GM19035 (cell line): ENCODE measurements at regions not wholly inside any gene's neighbourhood (a gene's known extent, or its start where the extent isn't known, plus 50 kb on each side); places are given as distances from the start of the nearest gene placed in this dataset.

Experiments
- ATAC-seq: cut with Tn5 transposase; IDR thresholded peaks from one replicate; pipeline ENCODE4 v1.9.1; 2021; ENCODE audit not compliant: unreplicated experiment

DNA sequence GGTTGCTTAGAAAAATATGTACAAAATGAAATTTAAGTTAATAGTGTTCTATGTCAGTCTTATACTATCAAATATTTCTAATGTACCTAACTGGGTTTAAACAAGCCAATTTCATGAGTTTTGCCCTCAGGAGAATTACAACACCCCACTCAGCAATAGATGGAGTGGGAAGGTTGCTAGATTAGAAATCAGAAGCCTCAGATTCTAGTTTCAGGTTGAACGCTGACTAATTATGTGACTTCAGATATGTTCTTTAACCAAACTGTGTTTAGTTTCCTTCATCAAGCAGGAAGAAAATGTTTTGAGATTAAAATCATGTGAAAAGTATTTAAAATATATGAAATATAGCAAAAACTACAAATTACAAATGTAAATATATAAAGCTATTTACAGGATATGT lies 133.8 kb upstream of the KCNH7 start:
- ATAC-seq = no peak

DNA sequence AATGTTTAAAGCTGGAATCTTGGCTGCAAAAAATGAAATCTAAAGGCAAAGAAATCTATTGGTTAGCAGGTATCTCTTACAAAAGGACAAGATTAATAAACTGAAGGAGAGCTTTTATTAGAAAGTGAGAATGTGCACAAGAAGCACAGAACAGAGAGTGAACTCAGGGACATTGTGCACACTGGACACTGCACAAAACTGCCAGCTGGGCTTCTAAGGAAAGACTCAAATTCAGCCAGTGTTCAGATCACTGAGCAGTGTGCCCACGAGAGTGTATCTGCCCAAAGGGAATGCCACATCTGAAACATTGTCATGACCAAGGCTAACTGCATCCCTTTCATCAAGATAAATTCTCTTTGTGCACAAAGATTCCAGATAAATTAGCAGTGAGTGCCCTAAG lies 129.7 kb upstream of the KCNH7 start:
- no peak for ATAC-seq

DNA sequence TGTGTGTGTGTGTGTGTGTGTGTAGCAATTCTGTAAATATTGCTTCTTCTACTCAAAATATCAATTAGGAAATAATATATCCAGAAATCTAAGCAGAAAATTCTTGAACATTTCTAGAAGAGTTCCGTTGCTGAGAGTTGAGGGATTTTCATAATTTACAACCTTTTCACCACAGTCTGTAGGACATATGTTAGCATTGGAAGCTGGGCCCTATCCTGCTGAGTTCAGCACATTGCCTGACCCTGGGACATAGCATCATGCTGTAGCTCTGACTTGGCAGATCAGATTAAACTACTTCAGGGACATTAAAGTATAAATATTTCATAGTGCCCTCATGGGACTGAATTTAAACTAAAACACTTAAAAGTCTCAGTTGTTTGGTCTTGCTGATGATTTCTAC lies 129.2 kb upstream of the KCNH7 start:
- no peak for ATAC-seq

DNA sequence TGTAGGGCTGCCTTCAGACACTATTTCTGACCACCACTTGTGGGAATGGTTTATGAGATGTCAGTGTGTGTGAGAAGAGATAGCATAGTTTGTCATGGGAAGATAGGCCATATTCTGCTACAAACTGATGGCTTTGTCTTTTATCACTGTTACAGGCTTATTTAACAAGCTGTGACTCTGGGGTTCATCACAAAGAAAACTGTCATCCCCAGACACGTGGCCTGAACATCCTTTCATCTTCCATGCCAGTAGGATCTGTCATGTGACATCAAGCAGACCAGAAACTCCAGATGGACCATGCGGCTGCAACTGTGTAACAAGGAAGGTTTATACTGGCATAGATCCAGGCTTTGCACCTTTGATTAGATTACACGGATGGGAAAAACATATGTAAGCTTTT lies 128.6 kb upstream of the KCNH7 start:
- no peak for ATAC-seq

DNA sequence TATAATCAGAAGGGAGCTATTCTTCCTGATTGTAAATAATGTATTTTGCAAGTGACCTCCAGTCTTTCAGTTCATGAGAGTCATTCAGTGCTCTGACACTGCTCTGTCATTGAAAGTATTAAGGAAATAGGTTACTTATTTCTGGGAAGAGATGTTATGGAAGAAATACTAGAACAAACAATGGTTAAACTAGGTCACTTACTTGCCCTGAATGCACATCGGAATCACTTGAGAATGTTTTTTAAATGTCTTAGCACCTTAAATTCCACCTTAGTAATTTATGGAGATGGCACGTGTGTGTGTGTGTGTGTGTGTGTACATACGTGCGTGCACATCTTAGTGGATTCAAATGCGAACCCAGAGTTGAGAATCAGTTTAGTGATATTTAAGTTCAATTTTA lies 126.6 kb upstream of the KCNH7 start:
- ATAC-seq = no peak

DNA sequence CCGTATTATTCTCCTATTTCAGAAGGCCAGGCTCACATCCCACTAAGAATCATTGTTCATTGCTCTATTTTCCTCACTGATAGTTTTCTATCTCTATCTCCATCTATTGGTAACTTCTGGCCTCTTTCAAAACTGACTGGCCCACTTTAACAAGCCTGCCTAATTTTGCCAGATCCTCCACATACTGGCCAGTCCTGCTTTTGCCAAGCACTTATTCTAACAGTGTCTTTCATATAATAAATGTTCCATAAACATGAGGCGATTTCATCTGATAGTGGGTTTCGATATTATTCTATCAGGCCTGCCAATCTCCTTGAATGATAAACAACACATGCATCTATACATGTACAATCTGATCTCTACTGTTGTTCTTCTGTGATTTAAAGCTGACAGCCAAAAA lies 125.9 kb upstream of the KCNH7 start:
- no peak for ATAC-seq

DNA sequence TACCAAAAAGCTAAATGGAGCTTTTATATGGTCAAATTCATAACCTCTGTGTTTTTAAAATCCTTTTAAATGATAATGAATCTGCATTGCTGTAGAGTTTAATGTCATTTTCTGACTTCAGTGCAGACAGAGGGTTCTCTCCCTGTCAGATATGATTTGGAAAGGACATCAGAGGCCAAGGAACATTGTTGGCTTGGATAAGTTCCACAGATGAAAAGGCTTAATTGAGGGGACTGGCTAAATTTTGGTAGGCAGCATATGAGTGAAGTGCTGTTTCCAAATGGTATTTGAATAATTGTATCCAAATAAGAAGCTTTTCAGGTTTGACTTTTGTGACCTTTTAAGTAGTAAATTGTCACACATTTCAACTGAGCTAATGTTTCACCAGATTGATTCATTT lies 124.6 kb upstream of the KCNH7 start:
- no peak for ATAC-seq

DNA sequence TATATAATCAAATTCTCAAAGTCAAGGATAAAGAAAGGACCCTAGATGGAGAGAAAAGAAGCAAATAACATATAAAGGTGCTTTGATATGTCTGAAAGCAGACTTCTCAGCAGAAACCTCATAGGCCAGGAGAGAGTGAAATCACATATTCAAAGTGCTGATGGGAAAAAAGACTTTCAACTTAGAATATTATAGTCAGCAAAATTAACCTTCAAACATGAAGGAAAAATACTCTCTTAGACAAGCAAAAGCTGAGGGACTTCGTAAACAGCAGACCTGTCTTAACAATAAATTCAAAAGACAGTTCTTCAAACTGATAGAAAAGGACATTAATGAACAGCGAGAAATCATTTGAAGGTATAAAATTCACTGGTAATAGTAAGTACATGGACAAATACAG lies 107.2 kb upstream of the KCNH7 start:
- ATAC-seq = no peak

DNA sequence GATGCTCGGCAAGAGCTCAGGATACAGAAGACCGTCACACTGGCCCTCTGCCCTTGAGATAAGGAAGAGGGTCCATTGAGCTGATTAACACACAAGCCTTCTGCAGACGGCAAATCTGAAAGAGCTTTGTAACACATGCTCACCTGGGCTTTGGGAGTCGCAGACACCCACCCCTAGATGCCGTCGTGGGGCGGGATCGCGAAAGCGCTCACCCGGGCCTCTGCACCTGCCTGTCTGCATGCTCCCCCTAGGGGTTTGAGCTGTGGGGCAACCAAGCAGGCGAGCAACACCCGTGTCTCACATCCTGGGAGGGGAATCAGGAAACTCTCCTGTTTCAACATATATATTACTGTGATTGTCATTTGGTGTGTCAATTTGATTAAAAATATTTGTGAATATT lies 99.8 kb upstream of the KCNH7 start:
- ATAC-seq = no peak

DNA sequence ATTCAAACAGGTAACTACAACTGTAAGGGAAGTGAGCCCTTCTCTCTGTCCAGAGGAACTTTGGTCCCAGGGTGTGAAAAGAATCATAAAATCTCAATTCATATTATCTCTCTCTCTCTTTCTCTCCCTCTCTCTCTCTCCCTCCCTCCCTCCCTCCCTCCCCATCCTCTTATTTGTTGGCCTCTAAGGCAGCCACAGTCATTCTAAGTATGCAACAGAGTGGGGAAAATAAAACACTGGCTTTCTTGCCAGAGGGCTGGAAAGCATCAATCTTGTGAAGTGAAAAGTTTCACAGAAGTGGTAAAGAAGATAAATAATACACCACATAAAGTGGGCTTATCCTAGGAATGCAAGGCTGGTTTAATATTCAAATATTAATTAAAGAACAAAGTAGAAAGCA lies 95.6 kb upstream of the KCNH7 start:
- ATAC-seq = no peak

DNA sequence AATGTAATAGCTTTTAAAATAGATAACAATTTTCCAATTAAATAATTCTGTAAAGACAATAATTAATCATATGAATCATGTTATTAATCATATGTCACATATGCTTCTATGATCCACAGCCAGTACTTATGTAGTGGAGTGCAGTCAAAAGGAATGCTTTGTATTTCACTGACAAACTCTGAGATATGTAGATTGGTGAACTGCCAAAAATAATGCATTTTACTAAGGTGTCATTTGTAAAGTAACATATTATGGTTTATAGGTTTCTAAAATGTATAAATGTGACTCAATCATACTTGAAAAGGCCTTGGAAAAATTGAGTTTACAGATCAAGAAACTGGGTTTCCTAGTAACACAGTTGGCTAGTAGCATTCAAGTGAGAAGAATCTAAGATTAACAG lies 93.8 kb upstream of the KCNH7 start:
- ATAC-seq = no peak

DNA sequence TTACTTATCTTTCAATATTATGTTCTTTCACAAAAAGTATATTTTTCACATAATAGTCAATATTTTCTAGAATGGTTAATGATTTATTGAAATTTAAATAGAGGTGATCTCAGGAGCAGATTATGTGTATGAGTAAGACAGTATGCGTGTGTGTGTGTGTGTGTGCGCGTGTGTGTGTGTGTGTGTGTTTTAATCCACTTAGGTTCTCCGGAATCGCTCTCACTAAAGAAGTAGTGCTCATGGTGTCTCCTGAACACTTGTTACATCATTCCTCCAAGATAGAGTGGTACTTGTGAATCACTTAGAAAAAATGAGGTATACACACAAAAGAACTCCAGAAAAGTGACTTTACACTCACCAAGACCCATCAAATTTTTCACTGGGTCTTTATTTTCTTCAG lies 91.0 kb upstream of the KCNH7 start:
- ATAC-seq = no peak

DNA sequence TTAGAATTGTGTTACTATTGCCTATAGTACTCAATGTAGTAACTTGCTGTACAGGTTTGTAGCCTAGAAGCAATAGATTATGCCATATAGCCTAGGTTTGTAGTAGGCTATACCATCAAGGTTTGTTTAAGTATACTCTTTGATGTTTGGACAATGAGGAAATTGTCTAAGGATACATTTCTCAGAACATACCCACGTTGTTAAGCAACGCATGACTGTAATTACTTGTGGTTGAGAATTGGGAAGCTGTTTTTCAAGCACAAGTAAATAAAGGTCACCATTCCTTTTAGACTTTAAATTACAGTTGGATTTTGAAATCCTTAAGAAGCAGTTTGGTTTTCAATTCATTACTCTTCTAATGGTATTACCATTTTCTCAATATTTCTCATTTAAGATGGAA lies 89.8 kb upstream of the KCNH7 start:
- no peak for ATAC-seq

DNA sequence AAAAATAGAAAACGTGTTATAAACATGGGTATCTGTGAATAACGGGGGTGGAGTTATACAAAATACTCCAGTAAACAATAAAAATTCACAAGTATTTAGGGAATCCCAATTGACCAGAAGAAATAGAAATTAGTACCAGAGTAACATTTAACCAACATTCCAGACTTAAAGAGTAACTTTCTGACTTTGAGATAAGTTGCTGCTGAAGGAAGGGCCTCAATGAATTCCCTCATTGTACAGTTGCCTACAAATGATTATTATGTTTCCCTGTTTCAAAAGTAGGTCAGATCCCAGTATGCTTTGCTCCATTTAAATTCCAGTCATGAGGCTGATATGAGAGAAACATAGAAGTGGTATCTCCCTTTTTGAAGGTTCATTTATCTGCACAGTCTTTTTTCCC lies 88.3 kb upstream of the KCNH7 start:
- no peak for ATAC-seq

DNA sequence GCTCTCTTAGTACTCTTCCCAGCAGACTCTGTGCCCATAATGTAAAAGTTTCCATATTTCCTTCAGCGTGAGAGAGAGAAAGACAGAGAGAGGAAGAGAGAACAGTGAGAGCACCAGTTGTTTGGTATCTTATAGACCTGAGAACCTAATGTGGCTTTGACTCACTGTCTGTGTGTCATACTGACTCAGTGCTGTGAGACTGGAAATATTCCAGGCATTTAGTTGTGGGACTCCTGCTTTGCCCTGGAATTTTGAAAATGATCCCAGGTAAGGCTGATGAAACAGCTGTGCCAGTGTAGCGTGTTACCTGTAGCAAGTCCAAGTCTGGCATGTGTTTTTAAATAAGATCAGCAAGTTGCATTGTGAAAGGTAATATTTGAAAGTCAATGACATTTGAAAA lies 87.9 kb upstream of the KCNH7 start:
- ATAC-seq = no peak

DNA sequence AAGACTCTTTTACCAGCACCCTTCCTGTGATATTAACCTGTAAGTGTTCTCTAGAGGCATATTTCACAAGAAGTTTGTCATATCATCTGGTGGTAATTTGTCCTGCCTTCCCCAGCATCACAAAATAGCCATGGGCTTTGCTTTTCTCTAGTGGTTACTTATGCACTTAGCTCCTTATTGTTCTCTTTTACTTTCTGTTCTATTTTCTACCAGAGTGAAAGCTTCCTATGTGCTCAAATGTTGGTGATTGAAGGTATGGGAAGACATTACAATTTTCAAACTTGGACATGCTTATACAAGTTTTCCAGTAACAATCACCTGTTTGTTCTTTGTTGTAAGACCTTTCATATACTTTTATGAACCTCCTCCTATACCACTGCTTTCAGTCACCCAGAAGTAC lies 87.0 kb upstream of the KCNH7 start:
- no peak for ATAC-seq

DNA sequence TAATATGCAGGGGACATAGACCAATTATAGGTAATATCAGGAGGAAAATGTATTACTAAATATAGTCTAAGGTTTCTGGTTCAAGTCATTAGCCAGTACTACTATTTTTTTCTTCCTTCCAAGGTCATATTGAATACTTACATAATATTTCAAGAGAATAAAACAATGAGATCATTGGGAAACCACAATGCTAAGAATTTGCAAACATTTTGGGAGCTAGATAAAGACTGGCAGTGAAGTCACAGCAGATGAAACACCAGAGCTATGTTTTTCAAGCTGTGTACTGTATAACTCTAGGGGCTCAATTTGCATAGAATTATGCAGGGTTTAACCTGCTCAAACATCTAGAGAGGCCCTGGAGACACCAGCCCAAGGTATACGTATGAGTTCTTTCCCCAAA lies 80.5 kb upstream of the KCNH7 start:
- ATAC-seq = no peak

DNA sequence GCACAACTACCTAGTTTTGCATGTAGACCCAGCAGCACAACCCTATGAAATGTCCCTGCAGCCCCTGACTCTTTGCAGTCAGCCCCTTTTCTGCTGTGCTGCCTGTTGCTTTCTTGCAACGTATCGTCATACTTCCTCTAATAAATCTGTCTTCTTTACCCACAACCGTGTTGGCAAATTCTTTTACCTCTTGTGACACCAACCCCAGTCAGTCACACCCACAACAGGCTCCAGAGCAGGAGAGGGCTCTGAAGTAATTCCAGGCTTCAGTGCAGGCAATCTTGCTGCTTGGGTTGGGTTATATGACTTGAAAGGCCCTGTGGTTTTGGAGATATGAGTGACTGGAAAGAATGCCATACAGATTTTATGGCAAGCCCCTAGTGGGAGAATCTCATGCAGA lies 79.1 kb upstream of the KCNH7 start:
- ATAC-seq = no peak

DNA sequence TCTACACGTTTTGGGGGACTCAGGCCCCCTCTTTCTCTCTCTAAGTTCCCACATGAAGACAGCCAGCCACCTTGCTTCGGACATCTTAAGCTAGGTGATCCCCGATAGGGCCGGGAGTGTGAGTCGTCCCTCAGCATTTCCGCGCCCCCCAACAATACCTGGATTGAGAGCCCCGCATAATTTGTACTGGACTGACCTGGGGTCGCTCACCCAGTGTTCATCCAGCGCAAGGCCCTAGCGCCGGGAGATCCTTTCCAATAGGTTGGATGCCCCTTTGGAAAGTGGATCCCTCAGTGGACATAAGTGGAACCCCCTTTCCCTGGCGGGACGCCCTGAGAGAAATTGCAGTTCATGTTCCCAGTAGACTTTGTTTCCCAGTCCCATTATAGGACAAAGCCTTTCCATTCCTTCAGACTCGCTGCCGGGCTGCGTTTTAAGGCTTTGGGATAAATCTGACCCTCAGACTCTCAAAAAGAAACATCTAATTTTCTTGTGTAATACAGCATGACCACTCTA lies 77.8 kb upstream of the KCNH7 start:
- no peak for ATAC-seq

DNA sequence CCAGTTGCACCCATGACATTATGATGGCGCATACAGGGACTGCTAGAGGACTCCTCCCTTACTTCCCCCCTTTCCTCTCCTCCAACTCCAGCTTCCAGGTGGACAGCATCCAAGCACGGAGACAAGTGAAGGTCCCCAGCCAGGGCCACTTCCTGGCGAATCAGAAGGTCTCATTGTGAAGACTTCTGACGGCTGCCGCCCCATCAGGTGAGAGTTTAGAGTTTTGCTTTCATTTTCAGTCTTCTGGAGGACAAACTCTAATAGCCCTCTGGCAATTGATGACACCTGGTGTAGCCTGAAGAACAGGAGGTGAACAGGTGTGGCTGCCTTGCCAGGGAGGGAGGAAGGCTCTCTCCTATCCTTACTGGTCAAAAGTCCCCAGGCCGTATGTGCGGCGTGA lies 77.3 kb upstream of the KCNH7 start:
- no peak for ATAC-seq

DNA sequence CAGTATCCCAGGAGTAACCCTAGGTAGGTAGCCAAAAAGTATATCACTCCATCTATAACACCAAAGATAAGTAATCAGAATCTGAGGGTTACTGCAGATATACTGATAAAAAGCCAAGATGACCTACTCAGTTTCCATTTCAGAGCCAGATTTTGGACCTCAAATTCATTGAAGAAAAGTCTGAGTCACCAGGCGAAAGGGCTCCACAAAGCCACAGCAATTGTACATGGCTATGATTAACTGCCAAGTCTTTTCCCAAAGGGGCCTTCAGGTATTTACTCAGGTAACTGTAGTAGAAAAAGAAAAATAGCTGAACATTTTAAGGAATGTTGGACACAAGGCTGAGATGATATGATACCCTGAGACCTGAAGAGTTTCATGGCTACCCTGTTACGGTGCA lies 75.6 kb upstream of the KCNH7 start:
- ATAC-seq = no peak

DNA sequence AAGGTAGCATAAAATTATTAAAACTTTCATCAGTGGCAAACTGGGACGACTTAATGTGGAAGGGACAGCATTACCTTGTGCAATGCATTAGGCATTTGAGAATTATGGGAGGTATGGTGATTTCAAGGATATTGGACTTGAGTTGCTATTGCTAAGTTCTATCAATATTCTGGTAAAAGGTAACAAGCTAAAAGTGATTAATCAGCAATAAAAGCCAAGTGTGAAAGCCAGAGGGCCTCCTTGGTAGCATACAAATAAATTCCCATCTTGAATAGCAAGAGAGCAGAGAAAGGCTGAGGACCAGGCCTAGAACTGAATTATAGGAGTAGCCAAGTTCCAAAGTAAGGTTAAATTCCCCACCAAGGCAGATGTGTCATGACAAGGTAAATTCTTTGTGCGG lies 74.2 kb upstream of the KCNH7 start:
- ATAC-seq = no peak

DNA sequence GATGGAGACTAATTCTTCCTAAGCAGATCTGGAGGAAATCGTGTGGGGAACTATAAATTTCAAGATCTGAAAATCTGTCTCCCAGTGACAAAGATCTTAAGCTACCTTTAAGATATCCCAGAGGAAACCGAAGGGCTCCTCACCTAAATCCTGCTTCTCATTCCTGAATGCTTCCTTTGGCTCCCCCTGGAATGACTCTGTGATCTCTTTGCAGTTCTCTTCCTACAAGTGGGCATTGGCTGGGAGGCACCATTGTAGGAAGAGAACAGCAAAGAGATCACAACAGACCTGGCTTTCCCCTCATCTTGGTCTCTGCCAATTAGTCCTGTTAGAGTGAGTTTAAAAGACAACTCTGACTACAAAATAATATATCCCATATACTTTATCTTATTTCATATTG lies 70.0 kb upstream of the KCNH7 start:
- no peak for ATAC-seq

DNA sequence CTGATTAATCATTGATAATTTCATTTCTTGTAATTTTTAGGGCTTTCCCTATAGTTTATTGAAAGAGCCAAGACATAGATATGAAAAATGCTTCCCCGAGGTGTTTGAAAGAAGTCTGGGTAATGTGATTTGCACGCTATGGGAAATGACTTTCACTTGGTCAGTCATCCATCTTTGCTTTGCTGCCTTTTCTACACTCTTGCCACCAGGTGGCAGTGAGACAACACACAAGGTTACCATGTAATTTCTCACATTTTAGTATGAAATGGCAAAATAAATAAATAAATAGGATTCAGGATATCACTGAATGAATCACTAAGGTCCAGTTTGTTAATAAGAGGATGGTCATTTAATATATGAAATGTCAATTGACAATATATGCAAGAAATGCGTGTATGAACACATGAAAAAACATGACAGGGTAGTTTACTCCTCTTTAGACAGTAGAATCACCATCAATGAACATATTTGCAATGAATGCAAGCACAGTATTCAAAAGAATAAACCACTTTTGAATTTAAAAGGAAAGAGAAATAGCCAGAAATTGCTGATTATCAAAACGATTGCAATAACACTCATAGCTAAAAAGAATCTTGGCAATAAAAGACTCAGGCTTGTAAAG lies 52.2 kb upstream of the KCNH7 start:
- peak; percentile 92 for ATAC-seq
